OCI-LY7 (cell line): ENCODE measurements at regions not wholly inside any gene's neighbourhood (a gene's known extent, or its start where the extent isn't known, plus 50 kb on each side); places are given as distances from the start of the nearest gene placed in this dataset.

Experiments
- BruUV-seq: library from RNA; stranded (reverse); fragments of 400-500 nt; replicated peaks from 2 replicates; lab custom pipeline; 2021; lab: Mats Ljungman, UMichigan
- CTCF ChIA-PET: fragments of 300-600 bp; sonication (Branson Sonifier 250); formaldehyde crosslinking; loops from one replicate; lab custom pipeline; 2022; ENCODE audit warnings: antibody characterized with exemption; ENCODE audit not compliant: unreplicated experiment; lab: Charles Lee
- POLR2A ChIA-PET: fragments of 300-600 bp; sonication (Branson Sonifier 250); formaldehyde crosslinking; loops from one replicate; lab custom pipeline; 2022; ENCODE audit warnings: antibody characterized with exemption; lab: Charles Lee
- DNase-seq: peaks from one replicate; pipeline ENCODE4 v3.0.0-alpha.2; 2015; ENCODE audit warnings: low spot score
- H2AFZ ChIP-seq: fragments of 200-600 bp; sonication (generic), shearing (Covaris generic); 2 replicates; pipeline ENCODE4 v1.6.1; 2014; ENCODE audit warnings: mild to moderate bottlenecking, antibody characterized with exemption, low read length, moderate library complexity
- H3K27ac ChIP-seq: fragments of 200-600 bp; sonication (generic); 2 replicates; pipeline ENCODE4 v1.5.1; 2014; ENCODE audit warnings: mixed run types, low read depth, mild to moderate bottlenecking, moderate library complexity, low read length, inconsistent platforms; ENCODE audit not compliant: poor library complexity, severe bottlenecking
- H3K36me3 ChIP-seq: fragments of 200-600 bp; sonication (generic); 2 replicates; pipeline ENCODE4 v1.6.1; 2014; ENCODE audit warnings: mild to moderate bottlenecking, antibody characterized with exemption, low read length, moderate library complexity, mixed read lengths; ENCODE audit not compliant: insufficient read depth
- H3K4me1 ChIP-seq: fragments of 200-600 bp; sonication (generic); 2 replicates; pipeline ENCODE4 v1.5.1; 2014; ENCODE audit warnings: mild to moderate bottlenecking, low read length; ENCODE audit not compliant: insufficient read depth, poor library complexity, severe bottlenecking
- H3K4me2 ChIP-seq: fragments of 200-600 bp; sonication (generic); 2 replicates; pipeline ENCODE4 v1.6.1; 2014; ENCODE audit warnings: mild to moderate bottlenecking, low read length
- H3K4me3 ChIP-seq: fragments of 200-600 bp; sonication (generic); 2 replicates; pipeline ENCODE4 v1.5.1; 2014; ENCODE audit warnings: mild to moderate bottlenecking, low read depth, low read length; ENCODE audit not compliant: poor library complexity, severe bottlenecking
- H3K79me2 ChIP-seq: fragments of 200-600 bp; sonication (generic); 2 replicates; pipeline ENCODE4 v1.6.1; 2016; ENCODE audit warnings: low read depth, mild to moderate bottlenecking, low read length, moderate library complexity, mixed read lengths; ENCODE audit not compliant: insufficient read depth
- H3K9me2 ChIP-seq: fragments of 200-600 bp; sonication (generic); 2 replicates; pipeline ENCODE4 v1.6.1; 2016; ENCODE audit warnings: mild to moderate bottlenecking, low read length, mixed read lengths; ENCODE audit not compliant: insufficient read depth
- H3K9me3 ChIP-seq: fragments of 200-600 bp; sonication (generic); 2 replicates; pipeline ENCODE4 v1.6.1; 2014; ENCODE audit warnings: mild to moderate bottlenecking, mixed run types, low read length, mixed read lengths
- H4K20me1 ChIP-seq: fragments of 200-600 bp; sonication (generic); 2 replicates; pipeline ENCODE4 v1.6.1; 2014; ENCODE audit warnings: mild to moderate bottlenecking, antibody characterized with exemption, low read length, moderate library complexity, mixed read lengths; ENCODE audit not compliant: insufficient read depth
- CTCF ChIP-seq: fragments of 200-600 bp; sonication (generic); conservative IDR thresholded peaks from 2 replicates; pipeline ENCODE4 v1.5.1; 2014; ENCODE audit warnings: mild to moderate bottlenecking, antibody characterized with exemption, low read length, moderate library complexity, mixed read lengths
- EZH2phosphoT487 ChIP-seq: fragments of 200-600 bp; sonication (generic); IDR thresholded peaks from 2 replicates; pipeline ENCODE4 v1.6.1; 2018; ENCODE audit warnings: low read depth, borderline replicate concordance, mild to moderate bottlenecking, mixed run types, antibody characterized with exemption, low read length, moderate library complexity, mixed read lengths
- intact Hi-C: fragments of 100-400 bp; cut with micrococcal nuclease; formaldehyde crosslinking; loops from one replicate; pipeline ENCODE4 v1.10.0; 2022; ENCODE audit not compliant: unreplicated experiment

- DNase-seq = no peak
- intact Hi-C loops = no loop called here
- TF ChIP-seq EZH2phosphoT487 = no peak
- no peak for TF ChIP-seq CTCF
- H4K20me1 ChIP-seq = no peaks in the 10 kb centered on the region
- H3K79me2 ChIP-seq = no peaks in the 10 kb centered on the region
- peaks cover 19% of the 10 kb centered on the region; the same call in 1 of the 2 replicates for H3K9me3 ChIP-seq
- POLR2A ChIA-PET = interaction anchor here (0.9 kb wide), 1 partner anchor 10 kb away, joined by 3 read pairs; no protein-coding TSS in a partner anchor
- no peak overlapping the region for H3K4me3 ChIP-seq
- H2AFZ ChIP-seq = no peak overlapping the region
- no peaks in the 10 kb centered on the region for H3K36me3 ChIP-seq
- H3K4me2 ChIP-seq = no peak overlapping the region
- H3K27ac ChIP-seq = no peak overlapping the region
- no TSS peak for BruUV-seq
- no peaks in the 10 kb centered on the region for H3K4me1 ChIP-seq
- CTCF ChIA-PET = no interaction called here
- no peaks in the 10 kb centered on the region for H3K9me2 ChIP-seq
Measured at GRCh38 chr17:22145605-22146178, 453.4 kb downstream of the KCNJ18 start.

- ChIA-PET CTCF (no interaction called here), POLR2A (interaction anchor here (0.6 kb wide), 1 partner anchor 47 kb away, joined by 3 read pairs; no protein-coding TSS in a partner anchor)
- no TSS peak for BruUV-seq
Measured at GRCh38 chr17:22158364-22158763, 466.0 kb downstream of the KCNJ18 start.

More at GRCh38 chr17:22158364-22158763, 466.0 kb downstream of the KCNJ18 start:
- H3K4me2 ChIP-seq = 0 out of 2 replicates have a peak overlapping the region, but pooled peaks have one; percentile 3
- H3K9me2 ChIP-seq = no peaks in the 10 kb centered on the region
- no peaks in the 10 kb centered on the region for H3K79me2 ChIP-seq
- H3K4me1 ChIP-seq = no peaks in the 10 kb centered on the region
- H2AFZ ChIP-seq = peak overlapping the region; percentile 43; the same call in 1 of the 2 replicates
- H3K36me3 ChIP-seq = no peaks in the 10 kb centered on the region
- H3K4me3 ChIP-seq = no peak overlapping the region
- no peaks in the 10 kb centered on the region for H4K20me1 ChIP-seq
- peaks cover 11% of the 10 kb centered on the region; the same call in 1 of the 2 replicates for H3K9me3 ChIP-seq
- intact Hi-C loops = no loop called here
- TF ChIP-seq CTCF (no peak), EZH2phosphoT487 (no peak)
- no peak overlapping the region for H3K27ac ChIP-seq
- DNase-seq = peak; percentile 16
